Naive thymus-derived CD4-positive, alpha-beta T cell (primary cell): ENCODE measurements at regions not wholly inside any gene's neighbourhood (a gene's known extent, or its start where the extent isn't known, plus 50 kb on each side); places are given as distances from the start of the nearest gene placed in this dataset.

Source experiments
- ATAC-seq: fragments of 150-1000 bp; cut with Tn5 transposase; 2 replicates; pipeline ENCODE4 v1.10.0; 2021; ENCODE audit warnings: mild to moderate bottlenecking, moderate library complexity
- CTCF ChIA-PET: fragments of 350-600 bp; sonication (Branson Sonifier 250); formaldehyde crosslinking; loops from one replicate; lab custom pipeline; 2021; ENCODE audit warnings: antibody characterized with exemption; lab: Charles Lee
- POLR2A ChIA-PET: fragments of 350-600 bp; sonication (Branson Sonifier 250); formaldehyde crosslinking; loops from one replicate; lab custom pipeline; 2021; ENCODE audit warnings: antibody characterized with exemption, inconsistent platforms; lab: Charles Lee
- DNase-seq, 9 donors: peaks; one replicate each; pipeline versions ENCODE4 v3.0.0 to v3.0.0-alpha.2; 2020 to 2022; ENCODE audit warnings: mixed read lengths in 1 of 9
- H3K27ac ChIP-seq: one replicate; pipeline ENCODE4 v1.7.0; 2013; ENCODE audit warnings: mild to moderate bottlenecking, low read depth, low read length, moderate library complexity
- H3K27me3 ChIP-seq, 2 donors: one replicate each; pipeline ENCODE4 v1.7.0; 2013; ENCODE audit warnings: low read length in 2 of 2, mild to moderate bottlenecking in 2 of 2, moderate library complexity in 2 of 2; ENCODE audit not compliant: control insufficient read depth in 2 of 2, insufficient read depth in 2 of 2
- H3K36me3 ChIP-seq, 3 experiments: 1 replicate in 2 of 3; 2 replicates in 1 of 3; pipeline ENCODE4 v1.7.0; 2013; ENCODE audit warnings: low read length in 3 of 3, mild to moderate bottlenecking in 3 of 3, moderate library complexity in 1 of 3; ENCODE audit not compliant: insufficient read depth in 3 of 3, control insufficient read depth in 2 of 3
- H3K4me1 ChIP-seq, 2 donors: one replicate each; pipeline ENCODE4 v1.7.0; 2013; ENCODE audit warnings: low read length in 2 of 2, mild to moderate bottlenecking in 2 of 2, moderate library complexity in 1 of 2; ENCODE audit not compliant: control insufficient read depth in 2 of 2, insufficient read depth in 2 of 2
- H3K4me3 ChIP-seq: 2 replicates; pipeline ENCODE4 v1.7.0; 2013; ENCODE audit warnings: mild to moderate bottlenecking, low read length
- H3K9me3 ChIP-seq, 3 experiments: 1 replicate in 2 of 3; 2 replicates in 1 of 3; pipeline ENCODE4 v1.7.0; 2013; ENCODE audit warnings: low read length in 3 of 3; ENCODE audit not compliant: control insufficient read depth in 2 of 3
- H3K27ac Mint-ChIP-seq, 9 donors: one replicate each; pipeline ENCODE4 v1.8.0; 2020 to 2022; ENCODE audit warnings: mixed read lengths in 9 of 9, mild to moderate bottlenecking in 8 of 9, moderate library complexity in 5 of 9, inconsistent platforms in 2 of 9
- H3K27me3 Mint-ChIP-seq, 5 donors: one replicate each; pipeline ENCODE4 v1.8.0; 2021 to 2022; ENCODE audit warnings: mixed read lengths in 5 of 5, mild to moderate bottlenecking in 1 of 5
- H3K36me3 Mint-ChIP-seq, 5 donors: one replicate each; pipeline ENCODE4 v1.8.0; 2020 to 2022; ENCODE audit warnings: mixed read lengths in 5 of 5, mild to moderate bottlenecking in 3 of 5, inconsistent platforms in 1 of 5
- H3K4me1 Mint-ChIP-seq, 7 donors: one replicate each; pipeline ENCODE4 v1.8.0; 2020 to 2022; ENCODE audit warnings: mixed read lengths in 7 of 7, mild to moderate bottlenecking in 3 of 7, inconsistent platforms in 1 of 7
- H3K4me3 Mint-ChIP-seq, 10 donors: one replicate each; pipeline ENCODE4 v1.8.0; 2020 to 2022; ENCODE audit warnings: mild to moderate bottlenecking in 10 of 10, mixed read lengths in 10 of 10, moderate library complexity in 6 of 10, inconsistent platforms in 2 of 10
- H3K9me3 Mint-ChIP-seq, 11 donors: one replicate each; pipeline ENCODE4 v1.8.0; 2020 to 2022; ENCODE audit warnings: mixed read lengths in 11 of 11, mild to moderate bottlenecking in 4 of 11, inconsistent platforms in 1 of 11, moderate library complexity in 1 of 11
- intact Hi-C, 2 donors: fragments of 100-400 bp; cut with micrococcal nuclease; formaldehyde crosslinking; loops; one replicate each; pipeline ENCODE4 v1.15.1; 2023

DNA sequence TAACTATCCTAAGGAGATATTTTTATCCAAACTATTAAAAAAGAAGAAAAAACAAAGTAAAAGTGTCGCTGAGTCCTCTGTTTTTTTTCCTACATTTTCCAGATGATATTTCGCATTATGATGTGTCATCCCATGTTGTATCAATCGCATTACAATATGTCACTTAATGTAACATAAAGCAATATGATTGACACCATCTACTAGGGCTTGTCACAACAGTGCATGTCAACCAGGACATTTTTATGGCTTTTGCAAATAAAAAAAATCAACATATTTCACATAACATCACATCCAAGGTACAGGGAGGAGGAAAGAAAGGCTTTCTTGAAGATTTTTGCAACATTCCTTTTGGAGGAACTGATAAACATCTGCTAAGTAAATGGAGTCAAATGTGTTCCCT, 308.9 kb downstream of the ETAA1 start:
- Histone ChIP-seq H3K4me1 (no peaks in the 10 kb centered on the region), H3K27me3 (no peaks in the 10 kb centered on the region), H3K36me3 (no peaks in the 10 kb centered on the region), H3K27ac (no peak overlapping the region), H3K9me3 (no peaks in the 10 kb centered on the region), H3K4me3 (no peak overlapping the region)
- Mint-ChIP-seq H3K4me3 (no peak overlapping the region), H3K27me3 (peaks cover 0 to 9% (median 0%) of the 10 kb centered on the region in 5 donors), H3K27ac (no peak overlapping the region), H3K36me3 (no peaks in the 10 kb centered on the region), H3K9me3 (peaks cover 0 to 4% (median 0%) of the 10 kb centered on the region in 11 donors), H3K4me1 (no peaks in the 10 kb centered on the region)
- ChIA-PET CTCF (no interaction called here), POLR2A (no interaction called here)
- intact Hi-C loops: no loop called here
- ATAC-seq (no peak), DNase-seq (no peak)

DNA sequence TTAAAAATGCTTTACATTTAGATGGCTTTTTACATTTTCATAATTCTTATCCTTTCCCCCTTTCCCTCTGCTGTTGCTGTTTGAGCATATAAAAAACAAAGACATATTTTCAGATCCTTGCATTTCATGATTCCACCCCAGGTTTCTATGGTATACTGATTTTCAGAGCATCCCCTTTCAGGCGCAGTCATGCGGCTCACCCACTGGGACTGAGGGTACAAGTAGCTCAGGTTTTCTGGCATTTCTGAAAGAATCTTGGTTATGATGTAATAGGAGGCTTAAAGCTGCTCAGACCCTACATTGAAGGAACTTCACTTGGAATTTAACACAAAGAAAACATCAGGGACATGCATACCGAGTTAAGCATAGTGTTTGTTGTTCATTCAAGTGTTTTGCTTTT, 310.8 kb downstream of the ETAA1 start:
- CTCF ChIA-PET: no interaction called here

DNA sequence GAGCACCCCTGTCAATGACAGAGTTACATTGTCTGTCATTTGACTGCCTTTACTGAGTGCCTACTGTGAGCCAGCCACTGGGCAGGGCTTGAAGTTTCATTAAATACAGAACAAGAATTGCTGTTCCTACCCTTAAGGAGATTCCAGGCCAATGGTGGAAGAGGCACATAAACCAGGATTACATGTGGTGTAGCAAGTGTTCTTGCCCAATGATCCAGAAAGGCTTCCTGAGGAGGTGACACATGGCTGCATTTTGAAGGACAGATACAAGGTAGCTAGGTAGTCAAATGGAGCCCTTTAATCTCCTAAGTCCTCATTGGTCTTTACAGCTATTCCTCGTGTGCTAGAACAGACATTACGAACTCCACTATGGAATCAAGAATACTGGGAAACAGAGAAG, 312.7 kb downstream of the ETAA1 start:
- no peak for DNase-seq
- intact Hi-C loops: no loop called here
- no peak for ATAC-seq
- Histone ChIP-seq H3K27ac (no peak overlapping the region), H3K36me3 (no peaks in the 10 kb centered on the region), H3K4me3 (no peak overlapping the region), H3K9me3 (no peaks in the 10 kb centered on the region), H3K4me1 (no peaks in the 10 kb centered on the region), H3K27me3 (no peaks in the 10 kb centered on the region)
- no peak overlapping the region for H3K27ac Mint-ChIP-seq
- ChIA-PET POLR2A (no interaction called here), CTCF (no interaction called here)
- peaks cover 0 to 8% (median 0%) of the 10 kb centered on the region in 11 donors for H3K9me3 Mint-ChIP-seq
- H3K4me3 Mint-ChIP-seq: no peak overlapping the region
- H3K36me3 Mint-ChIP-seq: no peaks in the 10 kb centered on the region
- H3K27me3 Mint-ChIP-seq: peaks cover 0 to 4% (median 0%) of the 10 kb centered on the region in 5 donors
- no peaks in the 10 kb centered on the region for H3K4me1 Mint-ChIP-seq

More for the DNA sequence above, 310.8 kb downstream of the ETAA1 start:
- Mint-ChIP-seq H3K4me3 (no peak overlapping the region), H3K27me3 (peaks cover 0 to 4% (median 0%) of the 10 kb centered on the region in 5 donors), H3K4me1 (no peaks in the 10 kb centered on the region), H3K36me3 (no peaks in the 10 kb centered on the region), H3K27ac (no peak overlapping the region), H3K9me3 (peaks cover 0 to 8% (median 0%) of the 10 kb centered on the region in 11 donors)
- POLR2A ChIA-PET: no interaction called here
- Histone ChIP-seq H3K4me1 (no peaks in the 10 kb centered on the region), H3K4me3 (no peak overlapping the region), H3K9me3 (no peaks in the 10 kb centered on the region), H3K27ac (no peak overlapping the region), H3K36me3 (no peaks in the 10 kb centered on the region), H3K27me3 (no peaks in the 10 kb centered on the region)
- DNase-seq (no peak), ATAC-seq (no peak)
- intact Hi-C loops: no loop called here

DNA sequence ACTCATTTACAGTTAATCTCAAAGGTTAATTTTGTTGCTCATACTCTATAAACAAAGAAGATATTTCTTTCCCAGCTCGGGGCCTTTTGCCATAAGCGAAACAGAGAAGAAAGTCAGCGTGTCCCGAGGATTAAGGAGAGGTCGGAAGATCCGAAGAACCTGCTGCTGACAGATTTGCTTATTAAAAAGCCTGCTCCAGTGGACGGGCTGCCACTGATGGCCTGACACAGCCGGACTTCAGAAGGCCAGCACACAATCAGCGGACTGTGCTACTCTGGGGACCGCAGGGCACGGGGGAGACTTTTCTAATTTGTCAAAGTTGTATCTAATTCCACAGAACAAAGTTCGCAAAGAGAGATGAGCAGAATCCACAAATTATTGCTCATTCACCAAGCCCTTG, 315.4 kb downstream of the ETAA1 start:
- no peaks in the 10 kb centered on the region for H3K36me3 ChIP-seq
- Mint-ChIP-seq H3K36me3 (no peaks in the 10 kb centered on the region), H3K4me3 (no peak overlapping the region), H3K27ac (no peak overlapping the region), H3K9me3 (peaks cover 0 to 8% (median 0%) of the 10 kb centered on the region in 11 donors), H3K27me3 (peaks cover 0 to 3% (median 0%) of the 10 kb centered on the region in 5 donors), H3K4me1 (no peaks in the 10 kb centered on the region)
- no peaks in the 10 kb centered on the region for H3K27me3 ChIP-seq
- H3K9me3 ChIP-seq: no peaks in the 10 kb centered on the region
- H3K4me3 ChIP-seq: no peak overlapping the region
- no peak for DNase-seq
- H3K4me1 ChIP-seq: no peaks in the 10 kb centered on the region
- ChIA-PET CTCF (no interaction called here), POLR2A (no interaction called here)
- H3K27ac ChIP-seq: no peak overlapping the region
- intact Hi-C loops: no loop called here
- ATAC-seq: no peak

DNA sequence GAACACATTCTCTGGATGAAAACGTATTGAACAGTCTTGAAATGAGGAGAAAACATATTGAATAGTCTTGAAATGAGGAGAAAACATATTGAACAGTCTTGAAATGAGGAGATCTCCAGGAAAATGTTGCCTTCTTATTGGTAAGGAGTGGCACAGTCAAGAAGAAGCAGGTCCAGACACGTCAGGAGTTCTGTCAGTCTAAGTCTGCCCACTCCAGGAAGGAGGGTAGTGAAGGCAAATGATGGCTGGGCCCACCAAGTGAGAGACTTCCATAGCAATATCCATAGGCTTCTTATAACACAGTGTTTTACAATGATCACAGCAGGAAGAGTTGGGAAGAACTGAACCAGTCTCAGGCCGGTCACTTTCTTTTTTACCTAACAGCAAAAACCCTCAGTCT, 316.2 kb downstream of the ETAA1 start:
- CTCF ChIA-PET: no interaction called here
- no peak for ATAC-seq

DNA sequence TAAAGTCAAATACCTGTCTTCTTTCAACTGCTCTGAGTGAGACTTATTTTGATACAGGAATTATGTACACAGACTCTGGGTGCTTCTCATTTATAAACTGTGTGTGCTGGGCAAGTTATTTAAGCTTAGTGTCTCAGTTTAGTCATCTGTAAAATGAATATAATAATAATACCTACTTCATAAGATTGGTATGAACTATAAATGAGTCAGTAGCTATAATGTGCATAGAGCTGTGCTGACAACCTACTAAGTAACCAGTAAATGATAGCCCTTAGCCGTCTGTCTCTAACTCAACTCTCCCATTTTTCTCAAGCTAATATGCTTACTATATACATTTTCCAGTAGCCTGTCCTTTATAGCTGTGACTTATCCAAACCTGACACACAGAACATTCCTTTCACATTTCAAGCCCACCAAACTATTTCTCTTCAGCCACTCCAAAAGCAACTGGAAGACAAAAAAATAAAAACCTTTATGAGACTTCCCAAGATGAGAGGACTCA, 319.8 kb downstream of the ETAA1 start:
- Histone ChIP-seq H3K36me3 (no peaks in the 10 kb centered on the region), H3K9me3 (no peaks in the 10 kb centered on the region), H3K27me3 (no peaks in the 10 kb centered on the region), H3K27ac (no peak overlapping the region), H3K4me1 (no peaks in the 10 kb centered on the region), H3K4me3 (no peak overlapping the region)
- DNase-seq (no peak), ATAC-seq (no peak)
- Mint-ChIP-seq H3K27me3 (peaks cover 0 to 9% (median 3%) of the 10 kb centered on the region in 5 donors), H3K4me3 (no peak overlapping the region), H3K9me3 (peaks cover 0 to 9% (median 7%) of the 10 kb centered on the region in 11 donors), H3K36me3 (no peaks in the 10 kb centered on the region), H3K4me1 (no peaks in the 10 kb centered on the region), H3K27ac (no peak overlapping the region)
- ChIA-PET POLR2A (no interaction called here), CTCF (no interaction called here)
- intact Hi-C loops: no loop called here

More for the DNA sequence above, 316.2 kb downstream of the ETAA1 start:
- no peaks in the 10 kb centered on the region for H3K36me3 Mint-ChIP-seq
- no peak for DNase-seq
- no peaks in the 10 kb centered on the region for H3K4me1 Mint-ChIP-seq
- peaks cover 0 to 8% (median 0%) of the 10 kb centered on the region in 11 donors for H3K9me3 Mint-ChIP-seq
- Histone ChIP-seq H3K27me3 (no peaks in the 10 kb centered on the region), H3K27ac (no peak overlapping the region), H3K4me1 (no peaks in the 10 kb centered on the region), H3K9me3 (no peaks in the 10 kb centered on the region), H3K4me3 (no peak overlapping the region), H3K36me3 (no peaks in the 10 kb centered on the region)
- intact Hi-C loops: no loop called here
- no peak overlapping the region for H3K27ac Mint-ChIP-seq
- POLR2A ChIA-PET: no interaction called here
- peaks cover 0 to 11% (median 3%) of the 10 kb centered on the region in 5 donors for H3K27me3 Mint-ChIP-seq
- no peak overlapping the region for H3K4me3 Mint-ChIP-seq

GRCh38 chr2:67717692-67718091, 320.6 kb downstream of the ETAA1 start:
- Histone ChIP-seq H3K36me3 (no peaks in the 10 kb centered on the region), H3K27ac (no peak overlapping the region), H3K4me1 (no peaks in the 10 kb centered on the region), H3K9me3 (no peaks in the 10 kb centered on the region), H3K4me3 (no peak overlapping the region), H3K27me3 (no peaks in the 10 kb centered on the region)
- H3K4me3 Mint-ChIP-seq: no peak overlapping the region
- DNase-seq (no peak), ATAC-seq (no peak)
- CTCF ChIA-PET: no interaction called here
- H3K9me3 Mint-ChIP-seq: peaks cover 0 to 9% (median 5%) of the 10 kb centered on the region in 11 donors
- H3K27me3 Mint-ChIP-seq: peaks cover 0 to 8% (median 3%) of the 10 kb centered on the region in 5 donors
- POLR2A ChIA-PET: no interaction called here
- no peak overlapping the region for H3K27ac Mint-ChIP-seq
- intact Hi-C loops: no loop called here
- no peaks in the 10 kb centered on the region for H3K4me1 Mint-ChIP-seq
- H3K36me3 Mint-ChIP-seq: no peaks in the 10 kb centered on the region
